NCI-H524 (cell line): ENCODE measurements at regions not wholly inside any gene's neighbourhood (a gene's known extent, or its start where the extent isn't known, plus 50 kb on each side); places are given as distances from the start of the nearest gene placed in this dataset.

Experiments used
- DNase-seq, 2 experiments: peaks; one replicate each; lab custom pipeline; 2025; lab: John Stamatoyannopoulos, UW

GRCh38 chrX:40452031-40452430 is 128.7 kb upstream of the ATP6AP2 start:
- DNase-seq = no peak

GRCh38 chrX:40449956-40450706 is 130.6 kb upstream of the ATP6AP2 start:
- DNase-seq = no peak

- no peak for DNase-seq
Measured at GRCh38 chrX:40449396-40449795, 131.4 kb upstream of the ATP6AP2 start.

GRCh38 chrX:40448793-40449192 is 132.0 kb upstream of the ATP6AP2 start:
- DNase-seq = no peak

- no peak for DNase-seq
Measured at GRCh38 chrX:40446921-40447320, 133.8 kb upstream of the ATP6AP2 start.

GRCh38 chrX:40445691-40446090 is 135.1 kb upstream of the ATP6AP2 start:
- DNase-seq = no peak

GRCh38 chrX:40444798-40445496 is 135.8 kb upstream of the ATP6AP2 start:
- DNase-seq = no peak

GRCh38 chrX:40444133-40444532 is 136.6 kb upstream of the ATP6AP2 start:
- no peak for DNase-seq

- no peak for DNase-seq
Measured at GRCh38 chrX:40440866-40441265, 139.9 kb upstream of the ATP6AP2 start.

GRCh38 chrX:40439625-40440532 is 140.9 kb upstream of the ATP6AP2 start:
- DNase-seq = no peak

- DNase-seq = no peak
Measured at GRCh38 chrX:40437348-40437747, 143.4 kb upstream of the ATP6AP2 start.

GRCh38 chrX:40434947-40435346 is 145.8 kb upstream of the ATP6AP2 start:
- peak in 1 of 2 experiments; percentile 35 for DNase-seq

- DNase-seq = no peak
Measured at GRCh38 chrX:40434443-40434842, 146.3 kb upstream of the ATP6AP2 start.

- DNase-seq = no peak
Measured at GRCh38 chrX:40433160-40433559, 147.6 kb upstream of the ATP6AP2 start.

- DNase-seq = no peak
Measured at GRCh38 chrX:40424259-40424658, 156.5 kb upstream of the ATP6AP2 start.

GRCh38 chrX:40423299-40423698 is 157.5 kb upstream of the ATP6AP2 start:
- no peak for DNase-seq

GRCh38 chrX:40422021-40422420 is 158.7 kb upstream of the ATP6AP2 start:
- DNase-seq = no peak

- DNase-seq = no peak
Measured at GRCh38 chrX:40420899-40421729, 159.7 kb upstream of the ATP6AP2 start.

GRCh38 chrX:40418813-40419195 is 162.0 kb upstream of the ATP6AP2 start:
- DNase-seq = no peak

- no peak for DNase-seq
Measured at GRCh38 chrX:40418146-40418812, 162.5 kb upstream of the ATP6AP2 start.

GRCh38 chrX:40415675-40416074 is 165.1 kb upstream of the ATP6AP2 start:
- DNase-seq = no peak
